ENCODE measurements at regions not wholly inside any gene's neighbourhood (a gene's known extent, or its start where the extent isn't known, plus 50 kb on each side); places are given as distances from the start of the nearest gene placed in this dataset.

DNA sequence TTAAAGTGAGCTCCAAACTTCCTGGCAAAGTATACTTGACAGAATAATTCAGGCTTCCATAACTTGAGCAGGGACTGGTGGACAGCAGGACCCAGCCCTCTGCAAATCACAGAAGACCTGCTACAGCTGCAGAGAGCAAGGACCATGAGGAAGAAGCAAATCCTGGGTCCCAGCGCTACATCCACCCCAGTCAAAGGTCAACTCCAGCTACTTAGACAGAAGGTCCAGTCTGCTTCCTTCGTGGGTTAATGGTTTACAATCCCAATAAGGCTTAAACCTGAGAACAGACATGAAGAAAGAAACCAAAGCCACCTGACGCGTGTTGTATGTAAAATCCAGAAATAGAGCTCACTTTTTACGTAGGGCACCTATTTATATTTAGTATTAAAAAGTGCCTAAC lies 57.7 kb downstream of the SHANK2 start:
- no peaks in the 10 kb centered on the region for H3K79me2 ChIP-seq (ENCODE audit: low read length)
- no peak overlapping the region for H3K4me3 ChIP-seq (ENCODE audit: low read length)
- no peaks in the 10 kb centered on the region for H3K9me2 ChIP-seq (replicated peaks; ENCODE audit: insufficient read depth, low read length)
- no peaks in the 10 kb centered on the region for H3K9me3 ChIP-seq (ENCODE audit: low read length)
- H3K4me1 ChIP-seq (ENCODE audit: low read length): no peaks in the 10 kb centered on the region
- H3K36me3 ChIP-seq (ENCODE audit: insufficient read depth, low read length): no peaks in the 10 kb centered on the region
- no peak overlapping the region for H3K27ac ChIP-seq (ENCODE audit: low read length)
- H3K27me3 ChIP-seq (ENCODE audit: low read length): no peaks in the 10 kb centered on the region
- DNase-seq: no peak
- H3K4me2 ChIP-seq (ENCODE audit: low read depth, low read length, poor library complexity, severe bottlenecking): no peak overlapping the region
- H2AFZ ChIP-seq (ENCODE audit: low read length): no peak overlapping the region
- H4K20me1 ChIP-seq (ENCODE audit: insufficient read depth, low read depth, low read length): no peaks in the 10 kb centered on the region
- H3K9ac ChIP-seq (ENCODE audit: low read length): no peak overlapping the region

DNA sequence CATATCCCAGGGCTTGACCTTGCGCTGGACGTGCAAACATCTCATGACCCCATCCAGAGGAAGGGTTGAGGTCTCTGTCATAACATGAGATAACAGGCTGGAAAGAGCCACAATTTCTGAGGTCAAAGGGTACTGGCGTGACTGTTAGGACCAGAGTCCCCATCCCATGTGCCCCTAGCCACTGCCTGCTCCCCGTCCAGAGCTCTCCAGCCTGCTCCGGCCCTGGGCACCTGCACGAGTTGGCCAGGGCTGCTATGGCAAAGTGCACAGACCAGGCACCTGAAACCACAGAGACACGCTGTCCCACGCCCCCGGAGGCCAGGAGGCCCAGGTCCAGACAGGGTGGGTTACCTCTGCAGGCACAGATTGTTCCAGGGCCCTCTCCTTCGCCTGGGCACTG lies 58.9 kb downstream of the SHANK2 start:
- no peaks in the 10 kb centered on the region for H3K4me1 ChIP-seq (ENCODE audit: low read length)
- H3K4me2 ChIP-seq (ENCODE audit: low read depth, low read length, poor library complexity, severe bottlenecking): no peak overlapping the region
- H3K4me3 ChIP-seq (ENCODE audit: low read length): no peak overlapping the region
- no peaks in the 10 kb centered on the region for H3K36me3 ChIP-seq (ENCODE audit: insufficient read depth, low read length)
- no peaks in the 10 kb centered on the region for H3K9me3 ChIP-seq (ENCODE audit: low read length)
- H3K9me2 ChIP-seq (replicated peaks; ENCODE audit: insufficient read depth, low read length): no peaks in the 10 kb centered on the region
- DNase-seq: no peak
- no peaks in the 10 kb centered on the region for H3K79me2 ChIP-seq (ENCODE audit: low read length)
- no peaks in the 10 kb centered on the region for H4K20me1 ChIP-seq (ENCODE audit: insufficient read depth, low read depth, low read length)
- H3K9ac ChIP-seq (ENCODE audit: low read length): no peak overlapping the region
- H2AFZ ChIP-seq (ENCODE audit: low read length): no peak overlapping the region
- H3K27ac ChIP-seq (ENCODE audit: low read length): no peak overlapping the region
- H3K27me3 ChIP-seq (ENCODE audit: low read length): no peaks in the 10 kb centered on the region

DNA sequence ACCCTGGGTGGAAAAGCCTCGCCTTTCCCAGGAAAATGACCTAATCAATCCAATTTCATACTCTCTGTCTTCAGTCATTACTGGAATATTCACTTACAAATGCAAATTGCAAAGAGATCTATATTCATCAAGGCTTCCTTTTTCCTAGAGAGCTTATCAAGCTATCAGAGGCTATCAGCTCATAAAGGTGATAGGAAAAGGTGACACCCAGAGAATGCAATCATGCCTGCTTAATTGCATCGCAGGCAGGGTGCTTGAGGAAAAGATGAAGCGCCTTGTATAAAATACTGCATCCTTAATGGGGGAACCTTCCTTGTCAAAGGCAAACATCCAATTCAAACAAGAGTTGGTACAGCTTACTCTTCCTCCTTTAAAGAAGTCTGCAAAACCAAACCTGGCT lies 59.7 kb downstream of the SHANK2 start:
- Histone ChIP-seq H3K9me2 (replicated peaks; ENCODE audit: insufficient read depth, low read length) (no peaks in the 10 kb centered on the region), H2AFZ (ENCODE audit: low read length) (no peak overlapping the region), H3K27ac (ENCODE audit: low read length) (no peak overlapping the region), H3K9ac (ENCODE audit: low read length) (no peak overlapping the region), H3K27me3 (ENCODE audit: low read length) (no peaks in the 10 kb centered on the region), H4K20me1 (ENCODE audit: insufficient read depth, low read depth, low read length) (no peaks in the 10 kb centered on the region), H3K4me3 (ENCODE audit: low read length) (no peak overlapping the region), H3K4me2 (ENCODE audit: low read depth, low read length, poor library complexity, severe bottlenecking) (no peak overlapping the region), H3K36me3 (ENCODE audit: insufficient read depth, low read length) (no peaks in the 10 kb centered on the region), H3K9me3 (ENCODE audit: low read length) (no peaks in the 10 kb centered on the region), H3K79me2 (ENCODE audit: low read length) (no peaks in the 10 kb centered on the region), H3K4me1 (ENCODE audit: low read length) (no peaks in the 10 kb centered on the region)
- no peak for DNase-seq

DNA sequence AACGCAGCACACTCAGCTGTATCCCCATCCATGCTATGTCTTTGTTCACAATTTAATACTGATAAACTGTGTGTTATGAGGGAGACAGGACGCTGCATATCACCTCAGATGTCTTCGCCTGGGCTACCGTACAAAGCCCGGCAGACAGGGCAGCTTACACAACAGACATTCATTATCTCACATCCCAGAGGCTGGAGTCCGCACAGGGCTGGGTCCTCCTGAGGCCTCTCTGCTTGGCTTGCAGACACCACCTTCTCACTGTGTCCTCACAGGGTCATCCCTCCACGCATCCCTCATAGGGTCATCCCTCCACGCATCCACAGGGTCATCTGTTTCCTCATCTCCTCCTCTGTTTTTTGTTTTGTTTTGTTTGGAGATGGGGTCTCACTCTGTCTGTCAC lies 61.2 kb downstream of the SHANK2 start:
- H3K9ac ChIP-seq (ENCODE audit: low read length): no peak overlapping the region
- no peak overlapping the region for H3K27ac ChIP-seq (ENCODE audit: low read length)
- no peaks in the 10 kb centered on the region for H3K9me2 ChIP-seq (replicated peaks; ENCODE audit: insufficient read depth, low read length)
- no peak for DNase-seq
- H3K9me3 ChIP-seq (ENCODE audit: low read length): no peaks in the 10 kb centered on the region
- no peaks in the 10 kb centered on the region for H4K20me1 ChIP-seq (ENCODE audit: insufficient read depth, low read depth, low read length)
- H3K4me1 ChIP-seq (ENCODE audit: low read length): no peaks in the 10 kb centered on the region
- no peak overlapping the region for H3K4me2 ChIP-seq (ENCODE audit: low read depth, low read length, poor library complexity, severe bottlenecking)
- H2AFZ ChIP-seq (ENCODE audit: low read length): no peak overlapping the region
- H3K36me3 ChIP-seq (ENCODE audit: insufficient read depth, low read length): no peaks in the 10 kb centered on the region
- H3K27me3 ChIP-seq (ENCODE audit: low read length): no peaks in the 10 kb centered on the region
- no peak overlapping the region for H3K4me3 ChIP-seq (ENCODE audit: low read length)
- H3K79me2 ChIP-seq (ENCODE audit: low read length): no peaks in the 10 kb centered on the region

DNA sequence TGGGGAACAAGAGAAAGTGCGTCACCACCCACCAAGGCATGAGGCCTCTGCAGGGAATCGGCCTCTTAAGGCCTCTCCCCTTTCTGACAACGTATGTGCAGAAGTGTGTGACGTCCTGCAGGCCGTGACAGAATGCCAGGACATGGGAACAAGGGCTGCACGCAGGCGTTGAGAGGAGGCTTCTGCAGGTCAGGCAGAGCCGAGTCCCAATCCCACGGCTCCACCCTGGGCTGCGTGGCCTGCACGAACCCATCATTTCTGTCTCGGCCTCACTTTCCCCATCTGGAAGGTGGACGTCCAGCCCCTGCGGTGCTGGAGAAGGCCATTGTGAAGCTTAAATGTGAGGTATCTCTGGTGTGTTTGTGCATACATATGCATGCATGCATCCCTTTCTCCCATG lies 61.8 kb downstream of the SHANK2 start:
- H2AFZ ChIP-seq (ENCODE audit: low read length): no peak overlapping the region
- H3K9me2 ChIP-seq (replicated peaks; ENCODE audit: insufficient read depth, low read length): no peaks in the 10 kb centered on the region
- H3K27me3 ChIP-seq (ENCODE audit: low read length): no peaks in the 10 kb centered on the region
- H3K4me2 ChIP-seq (ENCODE audit: low read depth, low read length, poor library complexity, severe bottlenecking): no peak overlapping the region
- no peaks in the 10 kb centered on the region for H3K9me3 ChIP-seq (ENCODE audit: low read length)
- H3K79me2 ChIP-seq (ENCODE audit: low read length): no peaks in the 10 kb centered on the region
- no peaks in the 10 kb centered on the region for H3K36me3 ChIP-seq (ENCODE audit: insufficient read depth, low read length)
- H3K4me3 ChIP-seq (ENCODE audit: low read length): no peak overlapping the region
- no peak overlapping the region for H3K9ac ChIP-seq (ENCODE audit: low read length)
- no peaks in the 10 kb centered on the region for H4K20me1 ChIP-seq (ENCODE audit: insufficient read depth, low read depth, low read length)
- no peak for DNase-seq
- H3K4me1 ChIP-seq (ENCODE audit: low read length): no peaks in the 10 kb centered on the region
- no peak overlapping the region for H3K27ac ChIP-seq (ENCODE audit: low read length)

DNA sequence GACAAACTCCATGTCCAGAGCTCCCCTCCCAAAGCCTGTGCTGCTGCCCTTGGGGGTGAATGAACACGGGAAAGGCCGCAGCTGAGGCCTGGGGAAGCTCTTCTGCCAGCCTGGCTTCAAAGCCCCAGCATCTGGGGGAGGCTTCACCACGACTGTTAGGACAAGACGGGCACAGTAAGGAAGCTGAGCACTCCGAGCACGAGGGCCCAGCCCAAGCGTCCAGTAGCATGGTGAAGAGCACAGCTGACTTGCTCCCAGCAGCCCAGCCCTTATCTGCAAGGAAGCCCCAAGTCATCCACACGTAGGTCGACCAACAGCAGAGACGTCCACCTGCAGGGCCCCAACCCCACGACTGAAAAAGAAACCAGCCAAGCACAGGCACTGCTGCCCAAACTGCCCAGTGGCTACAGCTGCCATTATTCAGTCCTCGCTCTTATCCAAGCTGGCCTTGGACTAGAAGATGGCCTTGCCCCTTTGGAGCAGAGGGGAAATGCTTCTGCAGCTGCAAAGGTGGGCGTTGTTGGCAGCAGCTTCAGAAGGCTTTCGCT lies 62.5 kb downstream of the SHANK2 start:
- DNase-seq: no peak
- no peak overlapping the region for H3K4me3 ChIP-seq (ENCODE audit: low read length)
- H4K20me1 ChIP-seq (ENCODE audit: insufficient read depth, low read depth, low read length): no peaks in the 10 kb centered on the region

DNA sequence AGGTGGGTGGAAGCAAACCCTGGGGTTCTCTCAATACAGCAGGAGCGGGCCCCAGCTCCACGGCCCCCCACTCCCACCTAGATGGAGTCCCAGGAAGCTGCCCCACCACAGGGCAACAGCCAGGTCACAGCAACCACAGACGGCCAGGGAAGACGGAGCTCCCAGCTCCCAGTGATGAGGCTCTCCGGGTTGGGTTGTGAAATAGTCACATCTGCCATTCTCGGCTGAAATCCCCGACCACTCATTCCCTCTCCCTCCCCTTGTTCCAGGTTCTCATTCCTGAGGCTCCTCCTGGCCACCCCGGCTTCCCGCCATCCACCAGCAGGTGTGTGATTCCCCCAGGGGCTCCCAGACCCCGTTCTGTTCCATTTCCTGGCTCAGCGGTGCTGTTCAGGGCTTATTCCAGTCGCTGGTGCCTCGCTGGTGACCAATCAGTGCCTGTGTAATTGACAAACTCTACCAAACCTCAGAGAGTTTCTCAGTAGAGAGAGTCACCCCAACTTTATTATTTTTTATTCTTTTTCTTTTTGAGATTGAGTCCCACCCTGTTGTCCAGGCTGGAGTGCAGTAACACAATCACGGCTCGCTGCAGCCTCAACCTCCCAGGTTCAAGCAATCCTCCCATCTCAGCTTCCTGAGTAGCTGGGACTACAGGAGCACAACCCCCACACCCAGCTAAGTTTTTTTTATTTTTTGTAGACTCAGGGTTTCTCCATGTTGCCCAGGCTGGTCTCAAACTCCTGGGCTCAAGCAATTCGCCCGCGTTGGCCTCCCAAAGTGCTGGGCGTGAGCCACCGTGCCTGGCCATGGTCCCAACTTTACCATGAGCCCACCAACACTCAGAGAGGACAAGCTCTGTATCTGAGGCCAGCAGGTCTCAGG lies 63.2 kb downstream of the SHANK2 start:
- H3K27ac ChIP-seq (ENCODE audit: low read length): no peak overlapping the region

More for the DNA sequence above, 62.5 kb downstream of the SHANK2 start:
- Histone ChIP-seq H3K79me2 (ENCODE audit: low read length) (no peaks in the 10 kb centered on the region), H3K9ac (ENCODE audit: low read length) (no peak overlapping the region), H3K9me2 (replicated peaks; ENCODE audit: insufficient read depth, low read length) (no peaks in the 10 kb centered on the region), H3K36me3 (ENCODE audit: insufficient read depth, low read length) (no peaks in the 10 kb centered on the region), H3K4me1 (ENCODE audit: low read length) (no peaks in the 10 kb centered on the region), H2AFZ (ENCODE audit: low read length) (no peak overlapping the region), H3K9me3 (ENCODE audit: low read length) (no peaks in the 10 kb centered on the region), H3K4me2 (ENCODE audit: low read depth, low read length, poor library complexity, severe bottlenecking) (no peak overlapping the region), H3K27me3 (ENCODE audit: low read length) (no peaks in the 10 kb centered on the region), H3K27ac (ENCODE audit: low read length) (no peak overlapping the region)

DNA sequence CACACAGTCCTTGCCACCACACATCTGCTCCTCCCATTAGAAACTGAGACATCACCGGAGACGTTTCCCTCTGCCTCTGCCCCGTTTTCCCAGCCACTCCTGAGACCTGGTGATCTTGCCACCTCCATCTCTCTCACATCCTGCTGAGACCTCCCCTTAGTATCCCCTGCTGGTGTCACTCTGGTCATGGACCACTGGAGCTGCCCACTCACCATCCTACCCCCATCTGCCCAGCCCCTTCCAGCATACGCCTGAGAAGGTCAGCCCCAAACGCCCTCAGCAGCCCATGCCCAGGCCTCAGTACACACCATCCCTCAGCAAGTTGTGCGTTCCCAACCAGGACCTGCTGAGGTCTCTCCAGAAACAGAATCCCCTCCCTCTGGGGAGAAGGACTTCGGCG lies 64.3 kb downstream of the SHANK2 start:
- Histone ChIP-seq H3K4me2 (ENCODE audit: low read depth, low read length, poor library complexity, severe bottlenecking) (no peak overlapping the region), H3K36me3 (ENCODE audit: insufficient read depth, low read length) (no peaks in the 10 kb centered on the region), H3K79me2 (ENCODE audit: low read length) (no peaks in the 10 kb centered on the region), H3K9ac (ENCODE audit: low read length) (no peak overlapping the region), H4K20me1 (ENCODE audit: insufficient read depth, low read depth, low read length) (no peaks in the 10 kb centered on the region), H3K4me3 (ENCODE audit: low read length) (no peak overlapping the region), H3K9me3 (ENCODE audit: low read length) (no peaks in the 10 kb centered on the region), H3K9me2 (replicated peaks; ENCODE audit: insufficient read depth, low read length) (no peaks in the 10 kb centered on the region), H3K27ac (ENCODE audit: low read length) (no peak overlapping the region), H3K27me3 (ENCODE audit: low read length) (no peaks in the 10 kb centered on the region), H2AFZ (ENCODE audit: low read length) (no peak overlapping the region), H3K4me1 (ENCODE audit: low read length) (no peaks in the 10 kb centered on the region)
- DNase-seq: no peak

More for the DNA sequence above, 63.2 kb downstream of the SHANK2 start:
- Histone ChIP-seq H3K4me2 (ENCODE audit: low read depth, low read length, poor library complexity, severe bottlenecking) (no peak overlapping the region), H4K20me1 (ENCODE audit: insufficient read depth, low read depth, low read length) (no peaks in the 10 kb centered on the region), H3K79me2 (ENCODE audit: low read length) (no peaks in the 10 kb centered on the region), H3K9me3 (ENCODE audit: low read length) (no peaks in the 10 kb centered on the region), H3K27me3 (ENCODE audit: low read length) (no peaks in the 10 kb centered on the region), H3K4me3 (ENCODE audit: low read length) (no peak overlapping the region), H2AFZ (ENCODE audit: low read length) (no peak overlapping the region), H3K4me1 (ENCODE audit: low read length) (no peaks in the 10 kb centered on the region), H3K36me3 (ENCODE audit: insufficient read depth, low read length) (no peaks in the 10 kb centered on the region), H3K9me2 (replicated peaks; ENCODE audit: insufficient read depth, low read length) (no peaks in the 10 kb centered on the region), H3K9ac (ENCODE audit: low read length) (no peak overlapping the region)
- no peak for DNase-seq
